ENCODE measurements at regions not wholly inside any gene's neighbourhood (a gene's known extent, or its start where the extent isn't known, plus 50 kb on each side); places are given as distances from the start of the nearest gene placed in this dataset.

DNA sequence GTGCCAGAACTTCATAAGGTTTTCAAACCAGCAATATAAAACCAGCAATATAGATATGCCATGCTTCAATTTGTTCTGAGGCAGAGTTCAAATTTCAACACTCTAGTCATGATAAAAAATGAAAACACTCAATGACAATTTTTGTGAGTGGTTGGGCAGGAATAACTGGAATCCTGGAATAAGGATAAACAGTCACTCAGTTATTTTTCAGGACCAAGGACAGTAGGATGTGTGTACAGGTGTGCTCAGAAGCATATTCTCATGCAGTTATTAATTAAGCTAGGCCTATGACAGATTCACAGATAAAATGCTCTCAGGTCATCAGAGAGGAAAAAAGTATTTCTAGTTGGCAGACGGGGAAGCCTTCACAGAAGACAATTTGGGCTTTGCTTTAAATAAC lies 117.3 kb upstream of the PPP2R2B start:
- WGBS, 2 experiments (ENCODE audit: insufficient coverage in 1 of 2, insufficient read length in 1 of 2), result 84 to 100% methylated on average over 1 of the region's 1 CpG

DNA sequence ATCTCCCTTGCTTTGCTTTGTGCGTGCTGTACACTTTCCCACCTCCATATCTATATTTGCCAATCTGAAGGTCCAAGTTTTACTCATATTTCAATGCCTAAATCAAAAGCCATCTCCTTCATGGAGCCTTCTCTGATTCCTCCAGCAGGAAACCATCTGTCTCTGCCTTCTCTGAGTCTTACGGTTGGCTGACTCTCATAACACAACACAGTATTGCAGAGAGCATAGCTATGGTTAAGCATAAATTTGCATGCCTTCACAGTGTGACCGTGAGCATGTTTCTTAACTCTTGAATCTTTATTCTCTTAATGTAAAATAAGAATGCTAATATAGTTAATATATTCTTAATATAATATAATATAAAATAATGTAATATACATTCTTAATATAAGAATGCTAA lies 136.8 kb upstream of the PPP2R2B start:
- H3K27me3 ChIP-seq (ENCODE audit: control insufficient read depth, insufficient read depth, low read length, poor library complexity, severe bottlenecking), result no peaks in the 10 kb centered on the region
- TF ChIP-seq, protein P1, sequence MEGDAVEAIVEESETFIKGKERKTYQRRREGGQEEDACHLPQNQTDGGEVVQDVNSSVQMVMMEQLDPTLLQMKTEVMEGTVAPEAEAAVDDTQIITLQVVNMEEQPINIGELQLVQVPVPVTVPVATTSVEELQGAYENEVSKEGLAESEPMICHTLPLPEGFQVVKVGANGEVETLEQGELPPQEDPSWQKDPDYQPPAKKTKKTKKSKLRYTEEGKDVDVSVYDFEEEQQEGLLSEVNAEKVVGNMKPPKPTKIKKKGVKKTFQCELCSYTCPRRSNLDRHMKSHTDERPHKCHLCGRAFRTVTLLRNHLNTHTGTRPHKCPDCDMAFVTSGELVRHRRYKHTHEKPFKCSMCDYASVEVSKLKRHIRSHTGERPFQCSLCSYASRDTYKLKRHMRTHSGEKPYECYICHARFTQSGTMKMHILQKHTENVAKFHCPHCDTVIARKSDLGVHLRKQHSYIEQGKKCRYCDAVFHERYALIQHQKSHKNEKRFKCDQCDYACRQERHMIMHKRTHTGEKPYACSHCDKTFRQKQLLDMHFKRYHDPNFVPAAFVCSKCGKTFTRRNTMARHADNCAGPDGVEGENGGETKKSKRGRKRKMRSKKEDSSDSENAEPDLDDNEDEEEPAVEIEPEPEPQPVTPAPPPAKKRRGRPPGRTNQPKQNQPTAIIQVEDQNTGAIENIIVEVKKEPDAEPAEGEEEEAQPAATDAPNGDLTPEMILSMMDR (conservative IDR thresholded peaks at IDR 0.05), result no peak
- H3K9ac ChIP-seq (ENCODE audit: extremely low read depth, low read length, poor library complexity, severe bottlenecking), result no peak overlapping the region
- WGBS, 2 experiments (ENCODE audit: insufficient coverage in 1 of 2, insufficient read length in 1 of 2), result 86 to 91% methylated on average over 1 to 2 of the region's 3 CpGs
- H3K9me3 ChIP-seq (ENCODE audit: control insufficient read depth, low read length), result peaks cover 11% of the 10 kb centered on the region
- no peaks in the 10 kb centered on the region for H3K27me3 Mint-ChIP-seq (ENCODE audit: insufficient read depth)
- no peaks in the 10 kb centered on the region for H3K4me1 Mint-ChIP-seq
- H3K27ac Mint-ChIP-seq, result no peak overlapping the region
- peak overlapping the region; percentile 12 for H3K4me3 ChIP-seq (ENCODE audit: low read length)
- peaks cover 9% of the 10 kb centered on the region for H3K4me1 ChIP-seq (ENCODE audit: control insufficient read depth, insufficient read depth, low read length)
- H3K27ac ChIP-seq (ENCODE audit: low read depth, low read length), result no peak overlapping the region
- no peak overlapping the region for H3K4me3 Mint-ChIP-seq
- peaks cover 8% of the 10 kb centered on the region for H3K9me3 Mint-ChIP-seq
- H3K36me3 Mint-ChIP-seq (ENCODE audit: low read depth), result no peaks in the 10 kb centered on the region
- no peaks in the 10 kb centered on the region for H3K36me3 ChIP-seq (ENCODE audit: control insufficient read depth, insufficient read depth, low read length)
- no peak for DNase-seq

More for the DNA sequence above, 117.3 kb upstream of the PPP2R2B start:
- Histone ChIP-seq H3K4me1 (ENCODE audit: control insufficient read depth, insufficient read depth, low read length) (peaks cover 3% of the 10 kb centered on the region), H3K27me3 (ENCODE audit: control insufficient read depth, insufficient read depth, low read length, poor library complexity, severe bottlenecking) (no peaks in the 10 kb centered on the region), H3K9ac (ENCODE audit: extremely low read depth, low read length, poor library complexity, severe bottlenecking) (no peak overlapping the region), H3K9me3 (ENCODE audit: control insufficient read depth, low read length) (peaks cover 15% of the 10 kb centered on the region), H3K4me3 (ENCODE audit: low read length) (no peak overlapping the region), H3K27ac (ENCODE audit: low read depth, low read length) (no peak overlapping the region), H3K36me3 (ENCODE audit: control insufficient read depth, insufficient read depth, low read length) (no peaks in the 10 kb centered on the region)
- Mint-ChIP-seq H3K27ac (no peak overlapping the region), H3K9me3 (peaks cover 6% of the 10 kb centered on the region), H3K4me3 (no peak overlapping the region), H3K27me3 (ENCODE audit: insufficient read depth) (no peaks in the 10 kb centered on the region), H3K4me1 (peaks cover 10% of the 10 kb centered on the region), H3K36me3 (ENCODE audit: low read depth) (no peaks in the 10 kb centered on the region)
- TF ChIP-seq, protein P1 (conservative IDR thresholded peaks at IDR 0.05), result no peak
- DNase-seq, result no peak

- H3K4me1 ChIP-seq (ENCODE audit: control insufficient read depth, insufficient read depth, low read length), result peaks cover 9% of the 10 kb centered on the region
- no peak for DNase-seq
- TF ChIP-seq, protein P1 (conservative IDR thresholded peaks at IDR 0.05), result no peak
- H3K27ac Mint-ChIP-seq, result no peak overlapping the region
- peak overlapping the region; percentile 19 for H3K4me3 ChIP-seq (ENCODE audit: low read length)
- H3K36me3 ChIP-seq (ENCODE audit: control insufficient read depth, insufficient read depth, low read length), result no peaks in the 10 kb centered on the region
- H3K27ac ChIP-seq (ENCODE audit: low read depth, low read length), result no peak overlapping the region
- no peaks in the 10 kb centered on the region for H3K27me3 Mint-ChIP-seq (ENCODE audit: insufficient read depth)
- H3K9ac ChIP-seq (ENCODE audit: extremely low read depth, low read length, poor library complexity, severe bottlenecking), result peak overlapping the region; percentile 24
- no peaks in the 10 kb centered on the region for H3K27me3 ChIP-seq (ENCODE audit: control insufficient read depth, insufficient read depth, low read length, poor library complexity, severe bottlenecking)
- no peaks in the 10 kb centered on the region for H3K36me3 Mint-ChIP-seq (ENCODE audit: low read depth)
- 62 to 67% methylated on average over 3 of the region's 3 CpGs for WGBS, 2 experiments (ENCODE audit: insufficient coverage in 1 of 2, insufficient read length in 1 of 2)
- H3K4me3 Mint-ChIP-seq, result no peak overlapping the region
- H3K9me3 ChIP-seq (ENCODE audit: control insufficient read depth, low read length), result peaks cover 6% of the 10 kb centered on the region
- H3K4me1 Mint-ChIP-seq, result peaks cover 5% of the 10 kb centered on the region
- H3K9me3 Mint-ChIP-seq, result peaks cover 8% of the 10 kb centered on the region
These were observed 138.6 kb upstream of the PPP2R2B start for GRCh38 chr5:147017191-147017590.

Data from endodermal cell (in vitro differentiated cells).